HS-27A (cell line): ENCODE measurements at regions not wholly inside any gene's neighbourhood (a gene's known extent, or its start where the extent isn't known, plus 50 kb on each side); places are given as distances from the start of the nearest gene placed in this dataset.
"Not testable (repeated sequence)": the region's sequence is repeated elsewhere in the genome, so short reads cannot be mapped to it uniquely, and the experiment has no call there.

Experiments
- DNase-seq: peaks from one replicate; pipeline ENCODE4 v3.0.0-alpha.2; 2012; ENCODE audit warnings: low read depth, missing footprints

- no peak for DNase-seq
Observed at GRCh38 chr4:164210377-164210776, 543.6 kb upstream of the SMIM31 start.

- DNase-seq, result no peak
Observed at GRCh38 chr4:164212134-164212533, 541.8 kb upstream of the SMIM31 start.

- DNase-seq, result no peak
Observed at GRCh38 chr4:164212714-164213113, 541.2 kb upstream of the SMIM31 start.

DNA sequence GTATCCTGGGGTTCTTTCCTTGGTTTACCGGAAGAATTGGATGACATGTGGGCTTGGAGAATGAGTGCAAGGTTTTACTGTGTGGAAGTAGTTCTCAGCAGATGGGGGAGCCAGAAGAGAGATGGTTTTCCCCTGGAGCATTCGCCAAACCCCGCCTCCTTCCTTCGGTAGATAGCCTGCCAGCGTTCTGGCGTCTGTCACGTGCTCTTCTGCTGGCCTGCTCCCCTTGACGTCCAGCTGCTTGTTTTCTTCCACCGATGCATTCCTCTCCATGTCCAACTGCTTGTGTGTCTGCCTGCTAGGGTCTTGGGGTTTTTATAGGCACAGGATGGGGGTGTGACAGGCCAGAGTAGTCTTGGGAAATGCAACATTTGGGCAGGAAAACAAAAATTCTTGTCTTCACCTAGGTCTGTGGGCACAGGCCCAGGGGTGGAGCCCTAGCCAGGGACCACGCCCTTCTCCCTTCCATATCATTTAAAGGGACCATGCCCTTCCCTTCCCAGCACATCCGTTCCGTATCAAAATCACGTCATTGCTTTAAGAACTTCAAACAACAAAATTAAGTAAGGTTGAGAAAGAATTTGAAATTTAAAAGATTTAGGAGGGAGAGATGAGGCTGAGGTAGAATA lies 538.7 kb upstream of the SMIM31 start:
- no peak for DNase-seq

- DNase-seq, result no peak
Observed at GRCh38 chr4:164221631-164222030, 532.3 kb upstream of the SMIM31 start.

DNA sequence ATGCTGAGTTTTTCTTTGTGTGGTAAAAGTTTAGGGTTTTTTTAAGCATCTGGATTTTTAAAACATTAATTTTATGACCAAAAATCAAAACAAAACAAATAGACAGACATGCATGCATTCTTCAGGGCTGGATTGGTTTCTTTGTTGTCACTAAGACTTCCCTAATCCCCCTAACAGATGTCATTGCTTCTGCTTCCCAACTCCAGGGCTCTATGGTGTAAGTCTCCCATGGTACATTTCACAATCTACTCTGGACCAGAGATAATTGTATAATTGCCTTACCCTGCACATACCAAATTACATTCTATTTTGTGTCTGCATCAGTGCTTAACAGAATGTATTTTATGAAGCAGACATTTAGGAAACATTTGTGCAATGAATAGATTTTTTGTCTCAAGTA lies 529.1 kb upstream of the SMIM31 start:
- no peak for DNase-seq

DNA sequence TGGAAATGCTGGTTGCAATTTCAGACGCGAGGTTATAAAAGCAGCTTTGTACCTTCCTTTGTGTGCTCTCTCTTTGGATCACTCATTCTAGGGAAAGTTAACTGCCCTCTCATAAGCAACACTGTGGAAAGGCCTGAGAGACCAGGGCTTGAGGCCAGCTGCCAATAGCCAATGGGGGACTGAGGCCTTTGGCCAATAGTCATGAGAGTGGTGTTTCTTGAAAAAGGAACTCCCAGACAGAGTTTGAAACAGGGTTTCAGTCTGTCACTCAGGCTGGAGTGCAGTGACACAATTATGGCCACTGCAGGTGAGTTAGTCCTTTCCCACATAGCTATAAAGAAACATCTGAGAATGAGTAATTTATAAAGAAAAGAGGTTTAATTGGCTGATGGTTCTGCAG lies 524.7 kb upstream of the SMIM31 start:
- DNase-seq, result no peak

- DNase-seq, result no peak
Observed at GRCh38 chr4:164239433-164239832, 514.5 kb upstream of the SMIM31 start.

DNA sequence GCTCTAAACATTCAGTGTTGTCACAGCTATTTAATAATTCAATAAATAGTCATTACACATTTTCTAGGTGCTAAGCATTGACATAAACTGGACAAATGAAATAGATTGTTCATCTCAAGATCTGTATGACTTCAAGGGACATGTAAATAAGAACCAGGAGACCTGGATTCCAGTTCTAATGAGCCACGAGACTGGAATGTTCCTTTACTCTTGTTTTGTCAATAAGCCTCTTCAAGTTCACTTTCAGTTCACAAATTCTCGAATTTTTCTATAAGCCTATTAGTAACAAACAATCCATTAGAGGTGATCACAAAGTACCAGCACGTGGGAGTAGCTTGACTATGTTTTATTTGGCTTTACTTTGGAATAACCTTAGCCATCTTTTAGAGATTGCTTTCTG lies 514.0 kb upstream of the SMIM31 start:
- no peak for DNase-seq

- DNase-seq, result no peak
Observed at GRCh38 chr4:164251257-164251656, 502.7 kb upstream of the SMIM31 start.

GRCh38 chr4:164252286-164252685 lies 501.6 kb upstream of the SMIM31 start:
- DNase-seq, result no peak

- DNase-seq, result no peak
Observed at GRCh38 chr4:164261831-164262230, 492.1 kb upstream of the SMIM31 start.

DNA sequence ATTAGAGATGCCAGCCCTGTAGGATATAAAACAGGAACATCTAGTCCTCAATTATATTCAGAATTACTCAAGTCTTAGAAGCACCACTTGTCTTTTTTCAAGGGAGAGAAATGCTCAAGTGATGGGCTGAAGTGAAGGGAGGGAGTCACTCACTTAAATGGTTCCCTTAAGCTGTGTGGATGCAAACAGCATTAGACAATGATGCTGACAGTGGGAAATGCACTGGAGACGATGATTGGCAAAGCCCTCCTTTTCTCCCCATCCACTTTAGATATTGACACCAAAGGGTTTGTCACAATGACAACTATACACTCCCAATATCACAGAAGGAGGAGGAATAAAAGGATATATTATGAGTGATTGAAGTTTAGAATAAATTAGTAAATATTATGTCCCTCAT lies 491.4 kb upstream of the SMIM31 start:
- DNase-seq, result not testable (repeated sequence)

DNA sequence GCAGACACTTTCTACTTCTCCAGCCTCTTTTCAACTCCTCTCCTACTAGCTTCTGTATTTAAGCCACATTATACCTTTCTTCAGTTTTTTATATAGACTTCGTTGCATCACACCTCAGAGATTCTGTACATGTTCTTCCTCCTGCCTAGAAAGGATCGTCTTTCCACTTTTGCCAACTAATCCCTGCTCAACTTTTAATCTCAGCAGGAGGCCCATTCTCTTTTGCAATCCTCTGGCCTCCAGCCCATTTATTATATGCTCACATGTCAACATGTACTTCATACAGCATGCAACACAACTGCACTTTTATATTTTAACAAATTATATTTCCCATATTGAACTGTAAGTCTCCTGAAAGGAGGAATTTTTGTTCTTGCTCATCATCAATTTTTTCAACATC lies 476.5 kb upstream of the SMIM31 start:
- not testable (repeated sequence) for DNase-seq

DNA sequence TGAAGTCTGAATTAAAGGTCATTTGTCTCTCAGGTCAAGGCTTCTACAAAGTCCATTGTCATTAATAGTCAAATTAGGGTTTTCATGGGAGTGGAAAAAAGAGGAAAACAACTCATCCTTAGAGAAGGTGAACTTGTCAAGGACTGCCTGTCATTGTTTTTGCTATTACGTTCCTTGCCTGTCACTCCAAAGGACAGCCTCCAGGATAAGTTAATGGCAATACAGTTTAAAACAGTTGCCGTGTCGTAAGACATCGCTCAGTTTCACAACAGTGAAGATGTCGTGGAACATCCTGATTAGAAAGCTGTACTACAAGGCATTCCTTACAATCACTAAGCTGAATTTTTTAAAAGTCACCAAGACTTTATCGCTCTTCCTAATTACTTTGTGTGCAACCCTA lies 466.8 kb upstream of the SMIM31 start:
- DNase-seq, result no peak

DNA sequence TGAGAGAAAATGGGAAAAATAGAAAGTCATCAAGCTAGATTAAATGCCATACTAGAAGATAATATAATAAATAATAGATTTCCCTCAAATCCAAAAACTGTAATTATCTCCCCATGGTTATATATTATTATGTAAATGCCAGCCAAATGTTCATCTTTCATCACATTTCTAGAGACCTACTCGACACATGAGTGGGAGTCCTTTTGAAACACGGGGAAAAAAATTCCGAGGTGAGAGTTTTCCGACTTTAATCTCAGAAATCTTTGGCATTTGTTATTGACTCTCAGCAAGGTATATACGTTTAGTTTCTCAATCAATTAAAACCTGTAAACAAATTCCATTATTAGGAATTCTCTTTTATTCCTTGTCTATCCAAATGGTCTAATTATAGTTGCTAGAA lies 465.4 kb upstream of the SMIM31 start:
- no peak for DNase-seq

GRCh38 chr4:164293203-164293602 lies 460.7 kb upstream of the SMIM31 start:
- DNase-seq, result no peak

DNA sequence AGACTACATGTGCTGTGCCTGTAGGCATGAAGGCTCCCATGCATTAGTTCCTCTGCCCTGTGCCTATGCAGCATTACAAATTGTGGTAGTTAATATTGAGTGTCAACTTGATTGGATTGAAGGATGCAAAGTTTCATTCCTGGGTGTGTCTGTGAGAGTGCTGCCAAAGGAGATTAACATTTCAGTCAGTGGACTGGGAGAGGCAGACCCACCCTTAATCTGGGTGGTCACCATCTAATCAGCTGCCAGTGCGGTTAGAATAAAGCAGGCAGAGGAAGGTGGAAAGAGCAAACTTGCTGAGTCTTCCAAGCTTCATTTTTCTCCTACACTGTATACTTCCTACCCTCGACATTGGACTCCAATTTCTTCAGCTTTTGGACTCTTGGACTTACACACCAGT lies 460.2 kb upstream of the SMIM31 start:
- DNase-seq, result no peak

DNA sequence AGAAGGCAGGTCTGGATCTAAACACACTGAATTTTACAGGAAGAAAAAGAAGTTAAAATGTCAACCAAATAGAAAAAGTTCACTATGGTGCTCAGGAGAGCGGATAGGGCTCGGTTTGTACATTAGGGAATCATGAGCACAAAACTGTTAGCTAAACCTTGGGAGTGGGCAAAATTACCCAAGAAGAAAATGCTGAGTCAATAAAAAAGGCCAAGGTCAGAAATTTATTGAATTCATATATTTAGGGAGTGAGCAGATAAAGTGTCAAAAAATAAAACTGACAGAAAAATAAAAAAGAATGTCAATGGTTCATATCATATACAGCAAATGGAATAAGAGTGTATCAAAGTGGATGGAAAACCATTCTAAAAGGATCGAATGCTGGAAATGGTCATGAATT lies 452.5 kb upstream of the SMIM31 start:
- no peak for DNase-seq

GRCh38 chr4:164304101-164304639 lies 449.8 kb upstream of the SMIM31 start:
- DNase-seq, result no peak

- peak; percentile 19 for DNase-seq
Observed at GRCh38 chr4:164304861-164305260, 449.1 kb upstream of the SMIM31 start.

- DNase-seq, result no peak
Observed at GRCh38 chr4:164307262-164307661, 446.7 kb upstream of the SMIM31 start.

- DNase-seq, result no peak
Observed at GRCh38 chr4:164312671-164313070, 441.3 kb upstream of the SMIM31 start.

DNA sequence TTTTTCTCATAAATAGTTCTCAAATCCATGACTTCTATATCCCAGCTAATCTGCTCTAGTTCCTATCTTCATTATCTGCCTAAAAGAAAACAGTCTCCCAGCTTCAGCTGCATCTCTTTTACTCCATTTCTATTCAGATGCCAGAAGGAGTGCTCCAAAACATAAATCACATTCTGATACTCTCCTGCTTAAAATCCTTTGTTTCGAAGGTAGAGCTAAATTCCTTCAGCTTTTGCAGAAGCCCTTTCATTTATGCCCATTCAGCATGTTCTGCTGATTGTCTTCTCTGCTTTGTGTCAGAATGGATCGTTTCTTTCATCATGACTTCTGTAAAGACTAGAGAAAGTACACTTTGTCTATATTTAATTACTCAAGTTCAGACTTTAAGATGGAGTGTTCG lies 440.1 kb upstream of the SMIM31 start:
- DNase-seq, result no peak
